KMS-11 (cell line): ENCODE measurements at regions not wholly inside any gene's neighbourhood (a gene's known extent, or its start where the extent isn't known, plus 50 kb on each side); places are given as distances from the start of the nearest gene placed in this dataset.
"Not testable (repeated sequence)": the region's sequence is repeated elsewhere in the genome, so short reads cannot be mapped to it uniquely, and the experiment has no call there.

Experiments
- H2AFZ ChIP-seq: fragments of 200-600 bp; sonication (generic); 2 replicates; pipeline ENCODE4 v1.6.1; 2016; ENCODE audit warnings: antibody characterized with exemption, mixed run types, low read depth
- H3K27ac ChIP-seq: fragments of 200-600 bp; sonication (generic); 2 replicates; pipeline ENCODE4 v1.6.1; 2016; ENCODE audit warnings: mild to moderate bottlenecking, mixed run types
- H3K27me3 ChIP-seq: fragments of 200-600 bp; sonication (generic); 2 replicates; pipeline ENCODE4 v1.6.1; 2017; ENCODE audit warnings: mild to moderate bottlenecking, low read depth, mixed run types, moderate library complexity; ENCODE audit not compliant: insufficient read depth
- H3K36me3 ChIP-seq: fragments of 200-600 bp; sonication (generic); 2 replicates; pipeline ENCODE4 v1.6.1; 2017; ENCODE audit warnings: mild to moderate bottlenecking, mixed run types; ENCODE audit not compliant: insufficient read depth
- H3K4me1 ChIP-seq: fragments of 200-600 bp; sonication (generic); 2 replicates; pipeline ENCODE4 v1.6.1; 2016; ENCODE audit warnings: mild to moderate bottlenecking, low read depth, mixed run types; ENCODE audit not compliant: poor library complexity, severe bottlenecking
- H3K4me2 ChIP-seq: fragments of 200-600 bp; sonication (generic); 2 replicates; pipeline ENCODE4 v1.7.0; 2016; ENCODE audit warnings: mild to moderate bottlenecking, mixed run types
- H3K4me3 ChIP-seq: fragments of 200-600 bp; sonication (generic); IDR thresholded peaks from 2 replicates; pipeline ENCODE4 v1.6.1; 2017; ENCODE audit warnings: low read depth, low read length, mixed read lengths; ENCODE audit not compliant: insufficient read depth
- H3K79me2 ChIP-seq: fragments of 200-600 bp; sonication (generic); 2 replicates; pipeline ENCODE4 v1.6.1; 2016; ENCODE audit warnings: low read depth, mixed run types; ENCODE audit not compliant: insufficient read depth
- H3K9ac ChIP-seq: fragments of 200-600 bp; sonication (generic); 2 replicates; pipeline ENCODE4 v1.6.1; 2016; ENCODE audit warnings: mild to moderate bottlenecking, mixed run types
- H4K20me1 ChIP-seq: fragments of 200-600 bp; sonication (generic); 2 replicates; pipeline ENCODE4 v1.6.1; 2016; ENCODE audit warnings: mild to moderate bottlenecking, mixed run types; ENCODE audit not compliant: insufficient read depth
- CTCF ChIP-seq: fragments of 200-600 bp; sonication (generic); conservative IDR thresholded peaks from 2 replicates; pipeline ENCODE4 v1.6.1; 2017; ENCODE audit warnings: low read depth, mild to moderate bottlenecking, antibody characterized with exemption, low read length, moderate library complexity, mixed read lengths

GRCh38 chr9:25302601-25303000 lies 375.6 kb downstream of the TUSC1 start:
- TF ChIP-seq CTCF: no peak
- H3K9ac ChIP-seq: no peak overlapping the region

GRCh38 chr9:25288195-25288594 lies 390.0 kb downstream of the TUSC1 start:
- H3K79me2 ChIP-seq, H3K36me3 ChIP-seq, H3K4me2 ChIP-seq, H4K20me1 ChIP-seq, H2AFZ ChIP-seq, H3K4me1 ChIP-seq, H3K27ac ChIP-seq, H3K27me3 ChIP-seq, H3K4me3 ChIP-seq, H3K9ac ChIP-seq: not testable (repeated sequence)

More at GRCh38 chr9:25302601-25303000, 375.6 kb downstream of the TUSC1 start:
- H3K27me3 ChIP-seq: no peaks in the 10 kb centered on the region
- no peaks in the 10 kb centered on the region for H3K4me1 ChIP-seq
- no peaks in the 10 kb centered on the region for H3K36me3 ChIP-seq
- no peak overlapping the region for H3K4me2 ChIP-seq
- H3K79me2 ChIP-seq: no peaks in the 10 kb centered on the region
- H3K27ac ChIP-seq: no peak overlapping the region
- no peak overlapping the region for H3K4me3 ChIP-seq
- H4K20me1 ChIP-seq: no peaks in the 10 kb centered on the region
- H2AFZ ChIP-seq: no peak overlapping the region

GRCh38 chr9:25284365-25284764 lies 393.9 kb downstream of the TUSC1 start:
- no peaks in the 10 kb centered on the region for H3K79me2 ChIP-seq
- no peak overlapping the region for H2AFZ ChIP-seq
- no peak for TF ChIP-seq CTCF
- no peak overlapping the region for H3K4me2 ChIP-seq
- no peak overlapping the region for H3K9ac ChIP-seq
- H3K4me3 ChIP-seq: no peak overlapping the region
- H3K36me3 ChIP-seq: no peaks in the 10 kb centered on the region
- no peaks in the 10 kb centered on the region for H3K4me1 ChIP-seq
- no peaks in the 10 kb centered on the region for H4K20me1 ChIP-seq
- H3K27ac ChIP-seq: no peak overlapping the region
- no peaks in the 10 kb centered on the region for H3K27me3 ChIP-seq

GRCh38 chr9:25282946-25283345 lies 395.3 kb downstream of the TUSC1 start:
- Histone ChIP-seq H3K36me3 (no peaks in the 10 kb centered on the region), H3K27ac (no peak overlapping the region), H3K79me2 (no peaks in the 10 kb centered on the region), H3K27me3 (no peaks in the 10 kb centered on the region), H3K4me1 (no peaks in the 10 kb centered on the region), H3K4me2 (no peak overlapping the region), H2AFZ (no peak overlapping the region), H3K4me3 (no peak overlapping the region), H4K20me1 (no peaks in the 10 kb centered on the region), H3K9ac (no peak overlapping the region)
- no peak for TF ChIP-seq CTCF

GRCh38 chr9:25261445-25261844 lies 416.8 kb downstream of the TUSC1 start:
- Histone ChIP-seq H3K4me1 (no peaks in the 10 kb centered on the region), H2AFZ (no peak overlapping the region), H3K4me3 (no peak overlapping the region), H4K20me1 (no peaks in the 10 kb centered on the region), H3K36me3 (no peaks in the 10 kb centered on the region), H3K9ac (no peak overlapping the region), H3K27me3 (no peaks in the 10 kb centered on the region), H3K4me2 (no peak overlapping the region), H3K27ac (no peak overlapping the region), H3K79me2 (no peaks in the 10 kb centered on the region)
- no peak for TF ChIP-seq CTCF
